ENCODE measurements at regions not wholly inside any gene's neighbourhood (a gene's known extent, or its start where the extent isn't known, plus 50 kb on each side); places are given as distances from the start of the nearest gene placed in this dataset.

DNA sequence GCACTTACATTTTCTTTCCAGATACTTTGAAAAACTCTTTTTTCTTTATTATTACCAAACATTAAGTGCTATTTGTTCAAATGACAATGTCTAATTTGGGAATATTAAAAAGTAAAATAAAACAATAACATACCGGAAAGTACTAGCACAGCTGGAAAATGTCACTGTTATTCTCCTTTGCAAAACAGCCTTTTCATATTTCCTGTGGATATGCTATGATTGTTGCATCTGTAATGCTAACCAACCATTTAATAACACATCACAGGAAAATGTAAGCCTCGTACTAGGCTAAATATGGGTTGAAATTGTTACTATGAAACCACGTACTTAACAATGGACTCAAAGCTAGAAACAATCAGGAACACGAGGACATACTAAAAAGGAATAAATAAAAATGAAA lies 298.1 kb downstream of the CBLN2 start:
- WGBS, result 38% methylated on average over 4 of the region's 4 CpGs
- no peak overlapping the region for H3K4me3 ChIP-seq (ENCODE audit: low read length)
- DNase-seq (no peak), ATAC-seq (no peak)
- H3K4me1 ChIP-seq (ENCODE audit: control insufficient read depth, insufficient read depth, low read length), result no peaks in the 10 kb centered on the region
- H3K27me3 ChIP-seq (ENCODE audit: control insufficient read depth, insufficient read depth), result no peaks in the 10 kb centered on the region
- intact Hi-C loops (cut with DNase I), result no loop called here
- H3K27ac ChIP-seq (ENCODE audit: low read length), result no peak overlapping the region
- H3K9me3 ChIP-seq (ENCODE audit: control insufficient read depth, low read length), result no peaks in the 10 kb centered on the region

DNA sequence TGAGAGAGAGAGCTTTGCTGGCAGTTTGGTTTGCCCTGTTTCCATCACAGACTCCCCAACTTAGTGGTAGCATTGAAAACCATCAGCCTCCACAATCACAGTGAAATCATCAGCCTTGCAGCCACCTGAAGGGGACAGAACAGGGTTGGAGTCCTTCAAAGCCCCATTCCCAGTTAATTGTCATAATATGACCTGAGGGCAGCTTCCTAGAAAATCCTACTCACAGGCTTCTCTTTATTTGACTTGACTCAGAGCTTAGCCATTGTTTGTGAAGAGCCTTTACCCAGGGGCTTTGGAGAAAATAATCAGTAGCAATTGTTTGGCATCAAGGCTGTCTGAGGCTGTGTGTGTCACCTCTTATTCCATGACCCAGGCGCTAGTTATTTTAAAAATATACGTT lies 308.7 kb downstream of the CBLN2 start:
- DNase-seq (no peak), ATAC-seq (no peak)
- Histone ChIP-seq H3K27me3 (ENCODE audit: control insufficient read depth, insufficient read depth) (no peaks in the 10 kb centered on the region), H3K4me3 (ENCODE audit: low read length) (no peak overlapping the region), H3K4me1 (ENCODE audit: control insufficient read depth, insufficient read depth, low read length) (no peaks in the 10 kb centered on the region), H3K9me3 (ENCODE audit: control insufficient read depth, low read length) (no peaks in the 10 kb centered on the region), H3K27ac (ENCODE audit: low read length) (no peak overlapping the region)
- 74% methylated on average over 2 of the region's 2 CpGs for WGBS
- intact Hi-C loops (cut with DNase I), result no loop called here

GRCh38 chr18:72233106-72233505 lies 311.0 kb downstream of the CBLN2 start:
- H3K9me3 ChIP-seq (ENCODE audit: control insufficient read depth, low read length), result no peaks in the 10 kb centered on the region
- H3K4me3 ChIP-seq (ENCODE audit: low read length), result no peak overlapping the region
- H3K27me3 ChIP-seq (ENCODE audit: control insufficient read depth, insufficient read depth), result no peaks in the 10 kb centered on the region
- WGBS, result 60% methylated on average over 4 of the region's 4 CpGs
- intact Hi-C loops (cut with DNase I), result no loop called here
- ATAC-seq (no peak), DNase-seq (no peak)
- H3K4me1 ChIP-seq (ENCODE audit: control insufficient read depth, insufficient read depth, low read length), result no peaks in the 10 kb centered on the region
- no peak overlapping the region for H3K27ac ChIP-seq (ENCODE audit: low read length)

- Histone ChIP-seq H3K4me1 (ENCODE audit: control insufficient read depth, insufficient read depth, low read length) (no peaks in the 10 kb centered on the region), H3K27ac (ENCODE audit: low read length) (no peak overlapping the region), H3K27me3 (ENCODE audit: control insufficient read depth, insufficient read depth) (no peaks in the 10 kb centered on the region), H3K9me3 (ENCODE audit: control insufficient read depth, low read length) (no peaks in the 10 kb centered on the region), H3K4me3 (ENCODE audit: low read length) (no peak overlapping the region)
- no peak for DNase-seq
- 71% methylated on average over 3 of the region's 3 CpGs for WGBS
- no peak for ATAC-seq
- intact Hi-C loops (cut with DNase I), result no loop called here
These were observed 311.5 kb downstream of the CBLN2 start for GRCh38 chr18:72232644-72233043.

DNA sequence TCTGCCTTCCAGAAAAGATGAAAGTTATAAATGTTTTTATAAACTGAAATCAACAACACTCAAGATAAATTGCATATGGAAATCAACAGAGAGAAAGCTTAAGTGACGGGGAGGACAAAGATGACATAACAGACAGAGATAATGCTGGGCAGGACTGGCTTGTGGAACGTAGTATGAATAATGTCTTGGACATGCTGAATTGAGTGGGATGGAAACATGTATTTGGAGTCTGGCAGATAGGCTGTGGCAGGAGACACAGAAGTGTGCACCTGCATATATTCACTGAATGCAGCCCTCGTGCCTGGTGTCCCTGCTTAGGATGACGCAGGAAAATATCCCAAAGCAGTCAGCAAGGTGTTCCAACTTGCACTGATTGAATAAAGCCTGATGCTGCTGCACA lies 318.2 kb downstream of the CBLN2 start:
- no peaks in the 10 kb centered on the region for H3K27me3 ChIP-seq (ENCODE audit: control insufficient read depth, insufficient read depth)
- WGBS, result 52% methylated on average over 4 of the region's 4 CpGs
- ATAC-seq, result no peak
- H3K4me1 ChIP-seq (ENCODE audit: control insufficient read depth, insufficient read depth, low read length), result no peaks in the 10 kb centered on the region
- DNase-seq, result no peak
- H3K9me3 ChIP-seq (ENCODE audit: control insufficient read depth, low read length), result no peaks in the 10 kb centered on the region
- intact Hi-C loops (cut with DNase I), result no loop called here
- no peak overlapping the region for H3K4me3 ChIP-seq (ENCODE audit: low read length)
- no peak overlapping the region for H3K27ac ChIP-seq (ENCODE audit: low read length)

GRCh38 chr18:72223733-72224132 lies 320.4 kb downstream of the CBLN2 start:
- no peak for DNase-seq
- no peak overlapping the region for H3K27ac ChIP-seq (ENCODE audit: low read length)
- H3K9me3 ChIP-seq (ENCODE audit: control insufficient read depth, low read length), result no peaks in the 10 kb centered on the region
- ATAC-seq, result no peak
- no peak overlapping the region for H3K4me3 ChIP-seq (ENCODE audit: low read length)
- H3K4me1 ChIP-seq (ENCODE audit: control insufficient read depth, insufficient read depth, low read length), result no peaks in the 10 kb centered on the region
- intact Hi-C loops (cut with DNase I), result no loop called here
- WGBS, result 41% methylated on average over 1 of the region's 1 CpG
- H3K27me3 ChIP-seq (ENCODE audit: control insufficient read depth, insufficient read depth), result no peaks in the 10 kb centered on the region

- DNase-seq (peak in 2 of 3 donors; percentile 24 to 50), ATAC-seq (no peak)
- H3K27ac ChIP-seq (ENCODE audit: low read length), result no peak overlapping the region
- WGBS, result 87% methylated on average over 60 of the region's 60 CpGs
- H3K27me3 ChIP-seq (ENCODE audit: control insufficient read depth, insufficient read depth), result no peaks in the 10 kb centered on the region
- no peak overlapping the region for H3K4me3 ChIP-seq (ENCODE audit: low read length)
- intact Hi-C loops (cut with DNase I), result no loop called here
- H3K4me1 ChIP-seq (ENCODE audit: control insufficient read depth, insufficient read depth, low read length), result no peaks in the 10 kb centered on the region
- H3K9me3 ChIP-seq (ENCODE audit: control insufficient read depth, low read length), result no peaks in the 10 kb centered on the region
These were observed 335.0 kb downstream of the CBLN2 start for GRCh38 chr18:72208920-72209676.

DNA sequence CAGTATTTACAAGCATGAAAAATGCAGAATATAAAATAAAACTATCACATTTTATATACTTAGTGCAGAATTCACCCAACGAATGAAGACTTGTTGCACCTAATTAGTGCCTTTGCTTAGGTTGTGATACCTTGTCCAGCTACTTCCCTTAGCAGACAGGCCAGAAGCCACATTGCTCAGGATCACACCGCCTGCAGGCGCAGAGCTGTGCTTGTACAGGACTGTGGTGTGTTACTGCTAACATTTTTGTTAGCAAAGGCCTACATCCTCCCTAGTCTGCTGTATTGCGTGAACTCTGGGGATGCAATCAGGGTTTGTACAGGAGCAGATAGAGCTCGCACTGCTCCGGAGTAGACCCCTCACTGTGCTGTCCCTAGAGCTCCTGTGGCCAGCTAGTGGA lies 336.9 kb downstream of the CBLN2 start:
- Histone ChIP-seq H3K4me3 (ENCODE audit: low read length) (no peak overlapping the region), H3K27me3 (ENCODE audit: control insufficient read depth, insufficient read depth) (no peaks in the 10 kb centered on the region), H3K9me3 (ENCODE audit: control insufficient read depth, low read length) (no peaks in the 10 kb centered on the region), H3K27ac (ENCODE audit: low read length) (no peak overlapping the region), H3K4me1 (ENCODE audit: control insufficient read depth, insufficient read depth, low read length) (no peaks in the 10 kb centered on the region)
- DNase-seq (no peak), ATAC-seq (no peak)
- WGBS, result 62% methylated on average over 6 of the region's 6 CpGs
- intact Hi-C loops (cut with DNase I), result no loop called here

DNA sequence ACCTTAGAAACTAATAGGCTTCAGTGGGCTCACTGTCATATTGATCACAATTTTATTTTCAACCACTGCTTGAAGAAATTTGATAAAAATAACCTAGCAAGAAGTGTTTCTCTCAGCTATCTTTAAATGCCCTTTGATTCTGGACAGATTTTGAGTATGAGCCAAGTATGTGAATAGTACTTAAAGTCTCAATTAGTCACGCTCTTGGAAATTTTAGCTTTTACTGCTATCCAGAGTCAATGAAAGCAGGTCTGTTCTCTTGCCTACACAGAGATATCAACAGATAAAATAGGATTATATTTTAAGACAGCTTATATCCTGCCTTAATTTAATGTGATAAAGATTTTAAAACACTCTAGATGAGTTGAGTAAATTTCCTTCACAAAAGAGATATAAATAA lies 337.3 kb downstream of the CBLN2 start:
- 54% methylated on average over 1 of the region's 1 CpG for WGBS
- Histone ChIP-seq H3K9me3 (ENCODE audit: control insufficient read depth, low read length) (no peaks in the 10 kb centered on the region), H3K27ac (ENCODE audit: low read length) (no peak overlapping the region), H3K4me3 (ENCODE audit: low read length) (no peak overlapping the region), H3K27me3 (ENCODE audit: control insufficient read depth, insufficient read depth) (no peaks in the 10 kb centered on the region), H3K4me1 (ENCODE audit: control insufficient read depth, insufficient read depth, low read length) (no peaks in the 10 kb centered on the region)
- ATAC-seq, result no peak
- intact Hi-C loops (cut with DNase I), result no loop called here
- no peak for DNase-seq

DNA sequence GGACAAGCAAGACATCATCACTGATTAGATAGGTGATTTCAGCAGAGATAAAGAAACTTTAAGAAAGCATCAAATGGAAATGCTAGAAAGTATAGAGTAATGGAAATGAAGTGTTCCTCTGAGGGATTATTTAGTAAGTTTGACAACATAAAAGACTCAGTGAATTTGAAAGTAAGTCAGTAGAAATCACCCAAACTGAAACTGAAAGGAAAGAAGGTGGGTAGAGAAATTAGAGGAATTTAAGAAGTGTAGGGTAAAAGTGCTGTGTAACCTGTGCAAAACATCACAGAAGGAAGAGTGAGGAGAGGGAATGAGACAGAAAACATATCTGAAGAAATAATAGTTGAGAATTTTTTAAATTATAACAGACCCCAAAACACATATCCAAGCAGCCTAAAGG lies 343.1 kb downstream of the CBLN2 start:
- no peak for ATAC-seq
- intact Hi-C loops (cut with DNase I), result no loop called here
- Histone ChIP-seq H3K4me1 (ENCODE audit: control insufficient read depth, insufficient read depth, low read length) (no peaks in the 10 kb centered on the region), H3K4me3 (ENCODE audit: low read length) (no peak overlapping the region), H3K27me3 (ENCODE audit: control insufficient read depth, insufficient read depth) (no peaks in the 10 kb centered on the region), H3K9me3 (ENCODE audit: control insufficient read depth, low read length) (no peaks in the 10 kb centered on the region), H3K27ac (ENCODE audit: low read length) (no peak overlapping the region)
- DNase-seq, result no peak

DNA sequence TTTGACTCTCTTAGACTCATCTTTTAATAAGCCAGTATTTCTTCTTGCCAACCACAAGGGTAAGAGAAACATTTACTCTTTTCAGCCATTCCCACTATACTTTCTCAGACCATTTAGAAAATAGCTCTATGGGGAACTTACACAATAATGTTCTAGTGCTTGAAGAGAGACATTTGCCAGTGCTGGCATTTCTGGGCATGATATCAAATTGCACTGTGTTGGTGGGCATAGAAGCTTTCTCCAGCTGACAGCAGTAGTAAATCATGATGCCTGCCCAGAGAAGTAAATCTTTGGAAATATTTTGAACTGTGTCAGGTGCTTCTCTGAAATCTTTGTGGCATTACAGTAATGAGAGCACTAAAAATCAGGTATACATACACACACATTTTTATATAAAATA lies 346.6 kb downstream of the CBLN2 start:
- no peak for DNase-seq
- Histone ChIP-seq H3K27ac (ENCODE audit: low read length) (no peak overlapping the region), H3K9me3 (ENCODE audit: control insufficient read depth, low read length) (no peaks in the 10 kb centered on the region), H3K4me1 (ENCODE audit: control insufficient read depth, insufficient read depth, low read length) (no peaks in the 10 kb centered on the region), H3K4me3 (ENCODE audit: low read length) (no peak overlapping the region), H3K27me3 (ENCODE audit: control insufficient read depth, insufficient read depth) (no peaks in the 10 kb centered on the region)
- ATAC-seq, result no peak
- intact Hi-C loops (cut with DNase I), result no loop called here

DNA sequence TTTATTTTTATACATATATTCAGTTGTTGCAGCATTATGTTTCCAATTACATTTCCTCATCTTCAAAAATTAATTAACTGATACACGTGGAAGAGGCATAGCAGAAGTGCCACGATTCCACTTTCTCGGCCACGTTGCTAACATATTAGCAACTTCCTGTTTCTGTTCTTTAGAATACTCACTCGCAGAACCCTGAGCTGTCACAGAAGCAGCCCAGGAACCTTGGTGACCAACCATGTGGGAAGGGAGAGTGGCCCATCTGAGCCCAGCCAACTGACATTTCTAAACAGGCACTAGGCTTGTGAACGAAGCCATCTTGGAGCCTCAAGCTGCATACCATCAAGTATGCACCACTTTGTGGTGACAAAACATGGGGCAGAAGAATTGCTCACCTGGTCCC lies 350.1 kb downstream of the CBLN2 start:
- intact Hi-C loops (cut with DNase I), result no loop called here
- Histone ChIP-seq H3K27me3 (ENCODE audit: control insufficient read depth, insufficient read depth) (no peaks in the 10 kb centered on the region), H3K4me1 (ENCODE audit: control insufficient read depth, insufficient read depth, low read length) (no peaks in the 10 kb centered on the region), H3K4me3 (ENCODE audit: low read length) (no peak overlapping the region), H3K27ac (ENCODE audit: low read length) (no peak overlapping the region), H3K9me3 (ENCODE audit: control insufficient read depth, low read length) (no peaks in the 10 kb centered on the region)
- ATAC-seq (no peak), DNase-seq (no peak)
- WGBS, result 81% methylated on average over 6 of the region's 6 CpGs

All from right cardiac atrium (tissue), 5 donors.